ENCODE measurements at regions not wholly inside any gene's neighbourhood (a gene's known extent, or its start where the extent isn't known, plus 50 kb on each side); places are given as distances from the start of the nearest gene placed in this dataset.

DNA sequence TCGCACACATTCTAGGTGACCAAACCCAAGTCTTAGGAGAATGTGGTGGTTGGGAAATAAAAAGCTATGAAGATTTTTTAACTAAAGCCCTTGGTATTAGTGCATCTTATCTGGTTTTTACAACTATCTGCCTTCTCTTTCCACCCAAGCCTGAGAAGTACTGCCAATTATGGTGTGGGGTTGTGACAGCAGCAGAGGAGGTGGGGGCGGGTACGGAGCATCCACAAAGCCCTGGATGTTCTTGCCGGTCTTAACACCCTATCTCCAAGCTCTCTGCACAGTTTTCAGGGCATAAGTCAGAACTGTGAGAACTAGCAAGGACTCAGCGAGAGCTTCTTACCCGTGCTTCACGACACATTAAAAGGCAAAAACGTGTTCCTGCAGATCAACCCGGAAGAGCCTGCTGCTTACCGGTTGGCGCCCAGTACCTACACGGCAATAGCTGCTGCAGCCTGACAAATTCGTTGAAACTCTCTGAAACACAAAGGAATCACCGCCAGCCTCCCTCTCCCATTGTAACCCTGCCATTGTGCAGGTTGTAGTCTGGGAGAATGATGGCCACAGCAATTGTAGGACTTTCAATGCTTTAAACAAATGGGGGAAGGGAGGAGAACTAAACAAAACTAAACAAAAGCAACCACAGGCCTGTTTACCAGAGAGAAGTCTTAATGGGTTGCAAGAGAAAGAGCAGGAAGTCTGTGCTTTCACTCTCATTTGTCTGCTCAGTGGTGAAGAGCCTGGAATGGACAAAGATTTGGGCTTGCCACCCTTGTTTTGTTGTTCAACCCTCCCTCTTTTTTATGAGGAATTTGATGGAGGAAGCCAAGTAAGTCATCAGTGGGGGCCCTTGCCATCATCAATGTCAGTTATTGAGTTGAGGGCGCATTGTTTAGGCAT lies 461.0 kb upstream of the JARID2 start:
- DNase-seq = no peak

DNA sequence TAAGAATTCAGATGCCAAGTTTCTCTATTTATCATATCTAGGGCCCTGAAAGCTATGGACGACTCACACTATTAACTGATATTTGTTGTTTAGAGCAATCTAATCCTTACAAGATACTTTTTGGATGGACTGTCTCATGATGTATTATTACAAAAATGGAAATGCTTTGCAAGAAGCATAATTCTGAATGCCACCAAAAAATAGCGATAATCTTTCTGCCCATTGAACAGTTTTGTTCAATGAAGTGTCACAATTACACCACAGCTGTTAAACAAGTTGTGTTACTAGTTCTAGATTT lies 460.4 kb upstream of the JARID2 start:
- no peak for DNase-seq

DNA sequence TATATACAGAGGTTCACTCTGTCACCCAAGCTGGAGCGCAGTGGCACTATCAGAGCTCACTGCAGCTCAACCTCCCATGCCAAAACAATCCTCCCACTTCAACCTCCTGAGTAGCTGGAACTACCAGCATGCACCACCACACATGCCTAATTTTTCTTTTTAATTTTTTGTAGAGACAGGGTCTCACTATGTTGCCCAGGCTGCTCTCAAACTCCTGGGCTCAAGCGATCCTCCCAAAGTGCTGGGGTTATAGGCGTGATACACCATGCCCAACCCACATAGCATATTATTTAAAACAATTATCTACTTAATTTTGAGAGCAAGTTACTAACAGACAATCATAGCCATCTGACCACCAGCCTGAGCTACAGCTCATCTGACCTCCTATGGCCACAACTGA lies 459.9 kb upstream of the JARID2 start:
- DNase-seq = no peak

DNA sequence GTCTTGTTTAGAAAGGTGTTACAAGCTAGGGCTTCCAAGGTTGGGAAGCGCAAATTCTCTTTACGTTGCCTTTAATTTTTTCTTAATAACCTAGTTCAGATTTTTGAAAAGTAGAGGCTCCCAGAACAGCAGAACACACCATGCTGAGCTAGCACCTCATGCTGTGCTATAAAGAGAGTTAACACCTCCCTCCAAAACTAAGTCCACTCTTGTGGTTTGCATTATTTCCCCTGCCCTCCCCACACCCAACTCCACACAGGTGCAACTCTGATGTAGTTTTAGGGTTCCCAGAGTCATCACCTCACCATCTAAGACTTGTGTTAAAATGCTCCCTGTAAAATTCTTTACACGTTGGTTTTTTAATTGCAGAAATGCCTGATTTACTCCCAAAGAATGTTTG lies 459.4 kb upstream of the JARID2 start:
- no peak for DNase-seq

GRCh38 chr6:14787250-14787649 lies 458.6 kb upstream of the JARID2 start:
- DNase-seq = no peak

GRCh38 chr6:14787677-14788076 lies 458.2 kb upstream of the JARID2 start:
- DNase-seq = no peak

GRCh38 chr6:14789996-14790395 lies 455.9 kb upstream of the JARID2 start:
- DNase-seq = no peak

DNA sequence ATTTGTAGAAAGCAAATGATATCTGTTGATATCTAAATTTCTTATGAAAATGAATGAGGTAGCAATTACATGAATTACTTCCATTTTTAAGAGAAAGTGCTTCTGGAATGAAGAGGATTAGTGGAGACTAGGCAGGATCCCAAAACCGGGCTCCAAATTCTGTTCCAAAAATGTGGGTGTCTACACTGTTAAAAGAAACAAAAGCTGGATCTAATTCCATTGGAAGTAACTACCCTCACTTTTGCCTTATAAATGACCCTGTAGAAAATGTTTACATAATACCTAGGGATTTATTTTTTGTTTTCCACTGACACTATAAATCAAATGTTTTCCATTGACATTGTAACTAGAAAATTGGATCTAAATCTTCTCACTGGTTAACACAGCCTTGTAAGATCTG lies 454.9 kb upstream of the JARID2 start:
- DNase-seq = no peak

DNA sequence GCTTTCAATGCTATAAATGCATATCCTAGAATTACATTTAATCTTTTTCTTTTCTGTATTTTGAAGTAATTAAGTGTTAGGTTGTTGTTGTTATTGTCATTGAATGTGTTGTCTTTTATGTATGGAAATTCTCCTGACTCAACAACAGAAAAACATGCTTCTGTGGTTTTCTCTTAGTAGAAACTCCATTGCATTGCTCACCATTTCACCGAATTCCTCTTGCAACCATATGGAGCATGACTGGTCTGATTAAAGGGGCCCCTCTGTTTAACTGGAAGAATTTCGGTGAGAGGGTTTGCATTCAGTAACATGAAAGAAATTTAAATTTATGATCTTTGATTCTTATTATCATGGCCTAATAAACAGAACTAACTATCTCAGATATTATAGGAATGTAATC lies 454.3 kb upstream of the JARID2 start:
- no peak for DNase-seq

DNA sequence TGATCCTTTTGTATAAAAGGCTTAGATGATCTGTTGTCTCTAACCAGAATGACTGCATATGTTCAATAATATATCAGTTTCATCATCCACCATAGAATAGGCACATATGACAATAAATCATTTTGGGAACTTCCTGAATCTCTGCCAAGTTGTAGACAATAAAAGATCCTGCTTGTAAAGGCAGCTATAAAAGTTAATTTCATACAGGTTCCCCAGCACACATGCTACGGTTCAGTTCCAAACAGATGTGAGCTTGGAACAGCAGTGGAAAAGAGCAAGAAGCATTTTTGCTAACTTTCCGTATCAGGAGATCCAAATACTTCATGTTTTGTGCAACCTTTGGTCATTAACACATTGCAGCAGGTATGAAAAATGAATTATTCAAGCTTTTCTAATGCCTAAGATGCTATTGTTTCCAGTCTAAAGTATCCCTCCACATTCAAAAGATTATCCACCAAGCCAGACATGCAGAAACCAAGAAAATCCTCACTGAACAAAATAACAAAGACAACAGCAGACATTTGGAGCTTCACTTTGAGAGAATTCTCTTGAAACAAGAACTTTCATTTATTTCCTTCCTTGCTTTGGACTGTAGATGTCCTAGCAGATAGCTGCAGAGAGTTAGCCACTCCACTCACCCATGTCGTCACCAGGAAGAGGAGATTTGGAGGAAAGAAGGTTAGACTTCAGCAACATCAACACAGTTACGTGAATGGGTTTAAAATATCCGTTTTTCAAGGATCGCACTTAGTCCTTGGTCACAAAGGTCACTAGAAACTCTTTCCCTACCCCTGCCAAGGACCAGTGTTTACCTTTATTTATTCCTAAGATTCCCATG lies 453.5 kb upstream of the JARID2 start:
- DNase-seq = no peak

DNA sequence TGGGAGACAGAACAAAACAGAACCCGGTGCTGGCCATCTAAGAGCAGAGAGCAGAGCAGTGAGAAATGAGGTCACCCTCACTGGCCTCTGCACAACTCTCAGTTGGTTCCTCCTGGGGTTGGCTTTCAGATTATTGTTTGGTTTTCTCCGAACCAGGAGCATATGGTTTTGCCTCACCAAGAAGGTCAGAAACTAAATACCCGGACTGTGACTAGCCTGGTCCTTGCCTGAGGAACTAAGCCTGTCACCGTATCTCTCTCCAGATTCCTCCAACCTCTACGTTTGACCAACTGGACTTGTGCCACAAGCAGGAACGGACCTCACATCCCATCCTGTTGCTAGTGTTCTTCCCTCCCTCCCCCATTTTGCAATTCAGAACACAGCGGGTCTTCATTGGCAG lies 450.4 kb upstream of the JARID2 start:
- DNase-seq = no peak

DNA sequence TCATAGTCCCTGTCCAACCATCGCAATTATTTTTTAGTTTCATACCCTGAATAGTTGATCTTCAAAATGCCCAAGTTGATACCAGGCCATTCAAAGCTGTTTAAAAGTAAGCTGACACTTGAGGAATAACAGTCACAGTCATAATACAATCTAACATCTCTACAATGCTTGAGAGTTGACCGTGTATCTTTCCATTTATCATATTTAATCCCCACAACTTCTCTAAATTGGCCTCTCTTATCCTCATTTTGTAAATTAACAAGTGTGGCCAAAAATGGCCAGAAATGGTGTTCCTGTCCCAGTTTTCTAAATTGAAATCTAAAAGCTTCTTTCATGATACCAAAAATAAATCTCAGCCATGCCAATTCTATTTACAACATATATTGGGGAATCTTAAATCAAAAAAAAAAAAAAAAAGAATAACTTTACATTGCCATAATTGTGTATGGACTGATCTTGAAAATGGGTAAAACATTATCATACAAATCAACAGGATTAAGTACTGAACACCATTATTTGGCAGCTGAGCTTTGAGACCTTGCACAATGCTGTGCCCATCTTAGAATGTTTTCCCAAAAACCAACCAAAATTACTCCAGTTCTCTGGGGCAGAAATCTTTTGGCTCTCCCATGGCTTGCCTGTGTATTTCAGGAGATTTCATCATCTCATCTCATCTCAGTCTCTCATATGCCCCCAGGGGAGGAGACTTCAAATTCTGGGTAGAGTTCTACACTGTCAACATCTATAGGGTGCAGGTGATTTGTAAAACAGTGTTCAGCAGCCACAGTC lies 448.7 kb upstream of the JARID2 start:
- DNase-seq = no peak

GRCh38 chr6:14797875-14798593 lies 447.8 kb upstream of the JARID2 start:
- no peak for DNase-seq

GRCh38 chr6:14798594-14798982 lies 447.3 kb upstream of the JARID2 start:
- DNase-seq = no peak

GRCh38 chr6:14798996-14799588 lies 446.8 kb upstream of the JARID2 start:
- no peak for DNase-seq

DNA sequence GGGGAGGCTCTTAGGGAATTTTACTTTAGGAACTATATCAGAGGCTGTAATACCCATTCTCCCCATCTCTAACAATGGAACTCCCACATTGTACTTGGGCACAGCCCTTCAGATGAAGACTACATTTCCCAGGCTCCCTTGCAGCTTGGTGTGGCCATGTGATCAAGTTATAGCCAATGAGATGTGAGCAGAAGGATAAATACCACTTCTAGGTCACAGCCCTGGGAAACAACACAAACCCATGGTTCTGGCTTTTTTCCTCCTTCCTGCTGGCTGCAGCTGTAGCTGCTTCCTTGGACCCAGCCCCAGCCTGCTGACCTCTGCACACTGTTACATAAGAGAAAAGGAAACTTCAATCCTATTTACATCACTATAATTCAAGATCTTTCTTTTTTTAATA lies 445.9 kb upstream of the JARID2 start:
- DNase-seq = no peak

GRCh38 chr6:14802514-14803160 lies 443.2 kb upstream of the JARID2 start:
- no peak for DNase-seq

- DNase-seq = no peak
Observed at GRCh38 chr6:14804001-14804784, 441.7 kb upstream of the JARID2 start.

GRCh38 chr6:14804785-14805210 lies 441.1 kb upstream of the JARID2 start:
- DNase-seq = no peak

DNA sequence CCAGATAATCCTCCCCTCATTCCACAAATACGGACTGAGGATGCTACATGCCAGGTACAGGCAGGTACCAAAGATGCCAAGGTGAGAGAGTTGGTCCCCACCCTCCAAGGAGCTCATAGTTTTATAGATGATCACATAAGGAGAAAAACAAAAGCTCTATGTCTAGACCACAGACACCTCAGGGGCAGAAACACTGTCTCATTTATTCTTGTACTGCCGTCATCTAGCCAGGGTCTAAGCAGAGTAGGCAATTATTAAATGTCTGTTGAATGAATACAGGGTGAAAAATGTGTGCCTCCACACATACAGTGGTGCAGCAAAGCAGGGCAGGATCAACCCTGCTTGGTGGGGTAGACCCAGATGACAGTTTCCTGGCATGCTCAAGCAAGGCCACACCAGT lies 439.8 kb upstream of the JARID2 start:
- DNase-seq = no peak

GRCh38 chr6:14807130-14807529 lies 438.7 kb upstream of the JARID2 start:
- no peak for DNase-seq
